Right atrium auricular region (tissue), 2 donors: ENCODE measurements at regions not wholly inside any gene's neighbourhood (a gene's known extent, or its start where the extent isn't known, plus 50 kb on each side); places are given as distances from the start of the nearest gene placed in this dataset.

Experiments used
- DNase-seq: peaks from one replicate; pipeline ENCODE4 v3.0.0-alpha.2; 2019; ENCODE audit warnings: low spot score
- H3K27ac ChIP-seq, 2 donors: fragments of 200-600 bp; sonication (generic); 1 replicate in 1 of 2; 2 replicates in 1 of 2; pipeline ENCODE4 v1.5.1; 2016 to 2019
- H3K27me3 ChIP-seq, 2 donors: fragments of 200-600 bp; sonication (generic); one replicate each; pipeline versions ENCODE4 v1.5.1 to v1.6.0; 2017 to 2019
- H3K36me3 ChIP-seq: fragments of 200-600 bp; sonication (generic); one replicate; pipeline ENCODE4 v1.5.1; 2016
- H3K4me1 ChIP-seq, 2 donors: fragments of 200-600 bp; sonication (generic); one replicate each; pipeline versions ENCODE4 v1.5.1 to v1.6.0; 2017 to 2019
- H3K4me3 ChIP-seq, 2 donors: fragments of 200-600 bp; sonication (generic); 1 replicate in 1 of 2; 2 replicates in 1 of 2; pipeline ENCODE4 v1.5.1; 2017 to 2019; ENCODE audit warnings: mild to moderate bottlenecking in 1 of 2, moderate library complexity in 1 of 2
- H3K9me3 ChIP-seq, 2 donors: fragments of 200-600 bp; sonication (generic); one replicate each; pipeline ENCODE4 v1.5.1; 2019
- CTCF ChIP-seq, 2 donors: fragments of 200-600 bp; sonication (generic); IDR thresholded peaks; one replicate each; pipeline ENCODE4 v1.5.1; 2019; ENCODE audit warnings: antibody characterized with exemption in 2 of 2

GRCh38 chr3:113129168-113129567, 82.2 kb upstream of the BOC start:
- no peak for DNase-seq
- Histone ChIP-seq H3K27ac (no peak overlapping the region), H3K36me3 (no peaks in the 10 kb centered on the region), H3K27me3 (no peaks in the 10 kb centered on the region), H3K4me1 (no peaks in the 10 kb centered on the region), H3K4me3 (no peak overlapping the region), H3K9me3 (no peaks in the 10 kb centered on the region)
- no peak for TF ChIP-seq CTCF (IDR thresholded peaks at IDR 0.05)

- no peak for DNase-seq
- H3K4me3 ChIP-seq, result no peak overlapping the region
- H3K27ac ChIP-seq, result no peak overlapping the region
- no peaks in the 10 kb centered on the region for H3K27me3 ChIP-seq
- TF ChIP-seq CTCF (IDR thresholded peaks at IDR 0.05), result no peak
- H3K9me3 ChIP-seq, result no peaks in the 10 kb centered on the region
- H3K36me3 ChIP-seq, result no peaks in the 10 kb centered on the region
- H3K4me1 ChIP-seq, result no peaks in the 10 kb centered on the region
Observed at GRCh38 chr3:113132571-113132996, 78.8 kb upstream of the BOC start.

- H3K36me3 ChIP-seq, result no peaks in the 10 kb centered on the region
- no peak for TF ChIP-seq CTCF (IDR thresholded peaks at IDR 0.05)
- no peak for DNase-seq
- H3K27ac ChIP-seq, result no peak overlapping the region
- no peaks in the 10 kb centered on the region for H3K9me3 ChIP-seq
- no peaks in the 10 kb centered on the region for H3K4me1 ChIP-seq
- no peak overlapping the region for H3K4me3 ChIP-seq
- H3K27me3 ChIP-seq, result no peaks in the 10 kb centered on the region
Observed at GRCh38 chr3:113133140-113133539, 78.2 kb upstream of the BOC start.

GRCh38 chr3:113136071-113136470, 75.3 kb upstream of the BOC start:
- no peaks in the 10 kb centered on the region for H3K4me1 ChIP-seq
- H3K4me3 ChIP-seq, result no peak overlapping the region
- no peaks in the 10 kb centered on the region for H3K9me3 ChIP-seq
- H3K27me3 ChIP-seq, result no peaks in the 10 kb centered on the region
- H3K27ac ChIP-seq, result no peak overlapping the region
- no peak for DNase-seq
- peak; percentile 32 to 73 for TF ChIP-seq CTCF (IDR thresholded peaks at IDR 0.05)
- H3K36me3 ChIP-seq, result no peaks in the 10 kb centered on the region

- no peaks in the 10 kb centered on the region for H3K36me3 ChIP-seq
- H3K27ac ChIP-seq, result no peak overlapping the region
- H3K9me3 ChIP-seq, result no peaks in the 10 kb centered on the region
- TF ChIP-seq CTCF (IDR thresholded peaks at IDR 0.05), result no peak
- H3K4me1 ChIP-seq, result no peaks in the 10 kb centered on the region
- DNase-seq, result no peak
- H3K4me3 ChIP-seq, result no peak overlapping the region
- no peaks in the 10 kb centered on the region for H3K27me3 ChIP-seq
Observed at GRCh38 chr3:113136544-113136943, 74.8 kb upstream of the BOC start.
